Ovary (tissue), 3 donors: ENCODE measurements at regions not wholly inside any gene's neighbourhood (a gene's known extent, or its start where the extent isn't known, plus 50 kb on each side); places are given as distances from the start of the nearest gene placed in this dataset.

Experiments used
- CTCF ChIP-seq, 3 donors: fragments of 450-650 bp in 2 of 3; fragments of 200-600 bp in 1 of 3; IDR thresholded peaks; one replicate each; pipeline versions ENCODE4 v1.5.1 to v1.8.0; 2016 to 2022; ENCODE audit warnings: antibody characterized with exemption in 3 of 3, mild to moderate bottlenecking in 1 of 3
- POLR2A ChIP-seq: fragments of 450-650 bp; IDR thresholded peaks from one replicate; pipeline ENCODE4 v1.6.1; 2017; ENCODE audit warnings: antibody characterized with exemption, mild to moderate bottlenecking, moderate library complexity
- donor health status: DM: no; HTN: no; CAD: no.

- TF ChIP-seq CTCF (IDR thresholded peaks at IDR 0.05) (no peak), POLR2A (no peak)
Observed at GRCh38 chr20:58056921-58057686, 171.3 kb downstream of the ANKRD60 start.
